ENCODE measurements at regions not wholly inside any gene's neighbourhood (a gene's known extent, or its start where the extent isn't known, plus 50 kb on each side); places are given as distances from the start of the nearest gene placed in this dataset.

GRCh38 chr22:49084206-49084605, 743.5 kb downstream of the BRD1 start:
- TF ChIP-seq ZNF664 (tag by site-specific recombination; IDR thresholded peaks at IDR 0.05) (no peak), ZBTB49 (tag by site-specific recombination; IDR thresholded peaks at IDR 0.05; ENCODE audit: low read depth) (no peak)
